GM12873 (cell line): ENCODE measurements at regions not wholly inside any gene's neighbourhood (a gene's known extent, or its start where the extent isn't known, plus 50 kb on each side); places are given as distances from the start of the nearest gene placed in this dataset.

Source experiments
- CTCF ChIP-seq: IDR thresholded peaks from 2 replicates; pipeline ENCODE4 v1.5.1; 2012; ENCODE audit warnings: low read depth, mild to moderate bottlenecking, moderate library complexity, low read length, control low read depth; ENCODE audit not compliant: insufficient read depth; ENCODE audit errors: missing control alignments

GRCh38 chr4:159487284-159487747, 384.4 kb downstream of the RAPGEF2 start:
- TF ChIP-seq CTCF: peak; percentile 88

GRCh38 chr4:159489646-159490045, 386.8 kb downstream of the RAPGEF2 start:
- no peak for TF ChIP-seq CTCF

GRCh38 chr4:159495515-159496236, 392.8 kb downstream of the RAPGEF2 start:
- TF ChIP-seq CTCF: no peak

- TF ChIP-seq CTCF: no peak
Measured at GRCh38 chr4:159496248-159496647, 393.4 kb downstream of the RAPGEF2 start.

- no peak for TF ChIP-seq CTCF
Measured at GRCh38 chr4:159497936-159498335, 395.1 kb downstream of the RAPGEF2 start.

GRCh38 chr4:159498446-159499115, 395.7 kb downstream of the RAPGEF2 start:
- no peak for TF ChIP-seq CTCF

GRCh38 chr4:159500861-159501260, 398.0 kb downstream of the RAPGEF2 start:
- no peak for TF ChIP-seq CTCF
